PFSK-1 (cell line): ENCODE measurements at regions not wholly inside any gene's neighbourhood (a gene's known extent, or its start where the extent isn't known, plus 50 kb on each side); places are given as distances from the start of the nearest gene placed in this dataset.

Source experiments
- FOXP2 ChIP-seq: optimal IDR thresholded peaks from 2 replicates; pipeline ENCODE3; 2011; ENCODE audit warnings: borderline replicate concordance, control low read depth, inconsistent platforms; ENCODE audit not compliant: insufficient read depth; ENCODE audit errors: extremely low read length, extremely low read depth
- POLR2AphosphoS5 ChIP-seq: IDR thresholded peaks from 2 replicates; pipeline ENCODE4 v1.6.1; 2012; ENCODE audit warnings: low read depth, mild to moderate bottlenecking, control low read depth, low read length, moderate library complexity
- SIN3A ChIP-seq: IDR thresholded peaks from 2 replicates; pipeline ENCODE4 v1.6.1; 2012; ENCODE audit warnings: mild to moderate bottlenecking, low read length, moderate library complexity, borderline replicate concordance; ENCODE audit not compliant: insufficient read depth
- TAF1 ChIP-seq: IDR thresholded peaks from 2 replicates; pipeline ENCODE4 v1.6.1; 2012; ENCODE audit warnings: low read length, control low read depth, borderline replicate concordance; ENCODE audit not compliant: insufficient read depth
- TF ChIP-seq, protein P1 (sequence below), 2 experiments: IDR thresholded peaks; 2 replicates each; pipeline versions ENCODE4 v1.6.1 to v1.8.0; 2011 to 2012; ENCODE audit warnings: low read depth in 2 of 2, low read length in 2 of 2, control low read depth in 1 of 2, inconsistent platforms in 1 of 2, mild to moderate bottlenecking in 1 of 2, moderate library complexity in 1 of 2; ENCODE audit not compliant: insufficient read depth in 1 of 2

GRCh38 chr4:117634716-117635115 is 399.6 kb upstream of the NDST3 start:
- TF ChIP-seq POLR2AphosphoS5 (no peak), SIN3A (no peak), TAF1 (no peak), FOXP2 (no peak)
- TF ChIP-seq, protein P1, sequence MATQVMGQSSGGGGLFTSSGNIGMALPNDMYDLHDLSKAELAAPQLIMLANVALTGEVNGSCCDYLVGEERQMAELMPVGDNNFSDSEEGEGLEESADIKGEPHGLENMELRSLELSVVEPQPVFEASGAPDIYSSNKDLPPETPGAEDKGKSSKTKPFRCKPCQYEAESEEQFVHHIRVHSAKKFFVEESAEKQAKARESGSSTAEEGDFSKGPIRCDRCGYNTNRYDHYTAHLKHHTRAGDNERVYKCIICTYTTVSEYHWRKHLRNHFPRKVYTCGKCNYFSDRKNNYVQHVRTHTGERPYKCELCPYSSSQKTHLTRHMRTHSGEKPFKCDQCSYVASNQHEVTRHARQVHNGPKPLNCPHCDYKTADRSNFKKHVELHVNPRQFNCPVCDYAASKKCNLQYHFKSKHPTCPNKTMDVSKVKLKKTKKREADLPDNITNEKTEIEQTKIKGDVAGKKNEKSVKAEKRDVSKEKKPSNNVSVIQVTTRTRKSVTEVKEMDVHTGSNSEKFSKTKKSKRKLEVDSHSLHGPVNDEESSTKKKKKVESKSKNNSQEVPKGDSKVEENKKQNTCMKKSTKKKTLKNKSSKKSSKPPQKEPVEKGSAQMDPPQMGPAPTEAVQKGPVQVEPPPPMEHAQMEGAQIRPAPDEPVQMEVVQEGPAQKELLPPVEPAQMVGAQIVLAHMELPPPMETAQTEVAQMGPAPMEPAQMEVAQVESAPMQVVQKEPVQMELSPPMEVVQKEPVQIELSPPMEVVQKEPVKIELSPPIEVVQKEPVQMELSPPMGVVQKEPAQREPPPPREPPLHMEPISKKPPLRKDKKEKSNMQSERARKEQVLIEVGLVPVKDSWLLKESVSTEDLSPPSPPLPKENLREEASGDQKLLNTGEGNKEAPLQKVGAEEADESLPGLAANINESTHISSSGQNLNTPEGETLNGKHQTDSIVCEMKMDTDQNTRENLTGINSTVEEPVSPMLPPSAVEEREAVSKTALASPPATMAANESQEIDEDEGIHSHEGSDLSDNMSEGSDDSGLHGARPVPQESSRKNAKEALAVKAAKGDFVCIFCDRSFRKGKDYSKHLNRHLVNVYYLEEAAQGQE (IDR thresholded peaks at IDR 0.05; ENCODE audit: insufficient read depth in 1 of 2, low read depth in 2 of 2, low read length in 2 of 2): no peak
